ENCODE measurements at regions not wholly inside any gene's neighbourhood (a gene's known extent, or its start where the extent isn't known, plus 50 kb on each side); places are given as distances from the start of the nearest gene placed in this dataset.

DNA sequence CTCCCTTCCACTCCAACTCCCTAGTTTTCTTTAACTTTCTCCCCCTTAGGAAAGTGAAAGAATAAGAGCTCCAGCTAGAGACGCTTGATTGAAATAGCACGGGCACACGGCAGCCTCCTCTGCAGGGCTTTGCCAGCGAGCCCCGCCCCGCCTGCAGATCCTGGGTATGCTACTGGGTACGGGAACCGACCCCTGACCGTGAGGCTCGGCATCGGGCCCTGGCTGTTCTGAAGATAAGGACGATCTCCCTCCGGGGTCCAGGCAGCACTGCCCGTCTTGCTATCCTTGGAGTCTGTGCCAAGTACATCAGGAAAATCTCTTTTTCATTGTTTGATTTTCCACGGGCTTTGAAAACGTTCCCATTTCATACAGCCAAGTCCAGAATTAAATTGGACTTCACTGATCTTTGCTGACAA lies 284.5 kb downstream of the MTX2 start:
- TF ChIP-seq, protein P1, sequence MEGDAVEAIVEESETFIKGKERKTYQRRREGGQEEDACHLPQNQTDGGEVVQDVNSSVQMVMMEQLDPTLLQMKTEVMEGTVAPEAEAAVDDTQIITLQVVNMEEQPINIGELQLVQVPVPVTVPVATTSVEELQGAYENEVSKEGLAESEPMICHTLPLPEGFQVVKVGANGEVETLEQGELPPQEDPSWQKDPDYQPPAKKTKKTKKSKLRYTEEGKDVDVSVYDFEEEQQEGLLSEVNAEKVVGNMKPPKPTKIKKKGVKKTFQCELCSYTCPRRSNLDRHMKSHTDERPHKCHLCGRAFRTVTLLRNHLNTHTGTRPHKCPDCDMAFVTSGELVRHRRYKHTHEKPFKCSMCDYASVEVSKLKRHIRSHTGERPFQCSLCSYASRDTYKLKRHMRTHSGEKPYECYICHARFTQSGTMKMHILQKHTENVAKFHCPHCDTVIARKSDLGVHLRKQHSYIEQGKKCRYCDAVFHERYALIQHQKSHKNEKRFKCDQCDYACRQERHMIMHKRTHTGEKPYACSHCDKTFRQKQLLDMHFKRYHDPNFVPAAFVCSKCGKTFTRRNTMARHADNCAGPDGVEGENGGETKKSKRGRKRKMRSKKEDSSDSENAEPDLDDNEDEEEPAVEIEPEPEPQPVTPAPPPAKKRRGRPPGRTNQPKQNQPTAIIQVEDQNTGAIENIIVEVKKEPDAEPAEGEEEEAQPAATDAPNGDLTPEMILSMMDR (IDR thresholded peaks at IDR 0.05), result no peak
- no peak for TF ChIP-seq POLR2A (IDR thresholded peaks at IDR 0.05)

Measured in Peyer's patch (tissue), 4 donors.